GM18868 (cell line): ENCODE measurements at regions not wholly inside any gene's neighbourhood (a gene's known extent, or its start where the extent isn't known, plus 50 kb on each side); places are given as distances from the start of the nearest gene placed in this dataset.
A peak's percentile ranks its signal among the peaks of the same experiment; 100 is the strongest.

Experiments used
- ATAC-seq: cut with Tn5 transposase; IDR thresholded peaks from one replicate; pipeline ENCODE4 v1.9.1; 2021; ENCODE audit warnings: mild to moderate bottlenecking, moderate library complexity; ENCODE audit not compliant: unreplicated experiment

DNA sequence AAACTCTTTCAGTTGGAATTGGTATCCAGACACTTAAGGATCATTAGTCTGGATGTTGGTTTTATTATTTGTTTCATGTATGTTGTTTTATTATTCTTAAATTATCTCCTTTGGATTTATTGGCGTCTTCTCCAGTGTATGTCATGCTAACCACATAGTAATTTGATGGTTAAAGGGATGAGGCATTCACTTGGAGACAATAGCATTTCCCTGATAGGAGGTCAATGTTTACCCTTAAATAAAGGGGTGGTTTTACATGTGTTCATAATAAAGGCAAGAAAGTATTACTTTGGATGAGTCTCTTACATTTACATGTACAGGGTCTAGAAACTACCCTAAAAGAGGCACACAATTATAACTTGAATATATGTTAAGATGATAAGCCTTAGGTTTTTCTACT is 51.2 kb upstream of the RNF144B start:
- no peak for ATAC-seq

DNA sequence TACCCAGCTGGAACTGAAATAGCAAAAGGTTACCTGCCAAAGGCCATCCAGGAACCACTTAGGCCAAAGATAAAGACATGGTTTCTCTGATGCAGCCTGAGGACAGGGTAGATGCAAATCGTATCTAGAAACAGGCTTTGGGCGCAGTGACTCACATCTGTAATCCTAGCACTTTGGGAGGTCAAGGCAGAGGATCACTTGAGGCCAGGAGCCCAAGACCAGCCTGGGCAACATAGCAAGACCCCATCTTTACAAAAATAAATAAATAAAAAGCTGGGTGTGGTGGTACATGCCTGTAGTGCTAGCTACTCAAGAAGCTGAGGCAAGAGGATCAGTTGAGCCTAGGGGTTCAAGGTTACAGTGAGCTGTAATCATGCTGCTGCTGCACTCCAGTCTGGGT is 52.9 kb upstream of the RNF144B start:
- ATAC-seq: no peak

DNA sequence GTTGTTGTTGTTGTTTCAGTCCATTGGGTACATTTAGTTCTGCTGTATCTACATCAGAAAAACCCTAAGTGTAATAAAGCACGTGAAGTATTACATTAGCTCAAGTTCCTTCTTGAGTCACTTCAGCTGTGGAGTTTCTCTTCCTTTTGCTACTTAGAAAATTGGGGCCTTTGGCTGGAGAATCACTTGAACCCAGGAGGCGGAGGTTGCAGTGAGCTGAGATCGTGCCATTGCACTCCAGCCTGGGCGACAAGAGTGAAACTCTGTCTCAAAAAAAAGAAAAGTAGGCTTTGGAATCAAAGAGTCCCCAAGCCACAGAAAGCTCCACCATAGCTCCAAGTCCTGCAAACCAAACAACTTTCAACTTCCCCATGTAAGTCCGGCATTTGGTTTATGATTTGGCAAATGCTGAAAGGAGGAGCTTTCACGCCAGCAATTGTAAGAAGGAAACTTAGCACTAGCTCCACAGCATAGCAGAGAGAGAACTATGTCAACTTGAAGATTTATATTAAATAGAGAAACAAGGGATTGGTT is 56.5 kb upstream of the RNF144B start:
- ATAC-seq: peak; percentile 56

DNA sequence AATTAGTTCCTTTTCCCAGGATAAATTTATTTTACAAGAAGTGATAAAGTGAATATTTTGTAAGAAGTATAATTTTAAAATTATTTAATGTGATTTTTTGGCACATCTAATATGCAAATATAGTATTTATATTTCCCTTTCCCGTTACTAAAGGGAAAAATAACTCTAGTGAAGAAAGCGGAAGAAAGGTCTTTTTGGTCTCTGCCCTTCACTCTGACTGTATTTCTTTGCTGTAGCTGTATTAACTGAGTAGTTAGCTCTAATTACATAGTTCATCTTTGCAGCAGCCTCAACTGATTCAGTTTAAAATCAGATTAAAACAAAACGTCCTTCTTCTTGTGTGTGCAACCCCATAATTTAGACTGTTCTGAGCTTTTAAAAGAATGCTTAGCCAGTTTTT is 57.4 kb upstream of the RNF144B start:
- no peak for ATAC-seq

DNA sequence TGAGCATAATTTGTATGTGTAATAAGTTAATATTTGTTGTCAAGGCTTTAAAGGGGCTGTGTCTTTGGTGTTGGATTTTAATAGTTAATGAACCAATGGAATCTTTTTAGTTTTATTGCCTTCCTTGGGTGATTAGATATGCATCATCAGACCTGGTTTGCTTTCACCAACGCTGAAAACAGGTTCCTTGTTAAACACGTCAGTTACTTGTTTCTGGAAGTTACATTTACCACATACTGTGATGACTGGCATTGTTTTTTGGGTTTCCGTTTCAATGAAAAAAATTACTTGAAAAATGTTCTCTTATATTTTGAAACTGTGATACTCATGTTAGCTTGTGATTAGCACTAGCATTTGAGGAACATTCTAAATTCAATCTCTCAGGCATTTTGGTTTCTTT is 58.6 kb upstream of the RNF144B start:
- peak; percentile 23 for ATAC-seq

DNA sequence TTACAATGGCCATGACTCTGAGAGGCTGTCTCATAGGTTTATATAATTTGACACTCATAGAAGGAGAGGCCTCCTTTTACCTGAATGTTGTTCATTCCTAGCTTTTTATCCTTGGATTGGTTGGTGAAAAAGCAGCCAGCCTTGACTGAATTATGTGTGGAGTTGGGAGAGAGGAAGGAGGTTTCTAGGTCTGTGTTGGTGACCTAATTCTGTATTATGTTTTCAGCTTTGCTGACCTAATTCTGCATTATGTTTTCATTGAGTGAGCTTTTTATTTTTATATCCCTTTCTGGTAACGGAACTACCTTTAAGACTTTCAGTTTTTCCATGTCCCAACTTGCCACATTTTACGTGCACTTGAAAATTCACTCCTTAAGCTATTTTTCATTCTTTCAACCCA is 59.1 kb upstream of the RNF144B start:
- ATAC-seq: no peak

DNA sequence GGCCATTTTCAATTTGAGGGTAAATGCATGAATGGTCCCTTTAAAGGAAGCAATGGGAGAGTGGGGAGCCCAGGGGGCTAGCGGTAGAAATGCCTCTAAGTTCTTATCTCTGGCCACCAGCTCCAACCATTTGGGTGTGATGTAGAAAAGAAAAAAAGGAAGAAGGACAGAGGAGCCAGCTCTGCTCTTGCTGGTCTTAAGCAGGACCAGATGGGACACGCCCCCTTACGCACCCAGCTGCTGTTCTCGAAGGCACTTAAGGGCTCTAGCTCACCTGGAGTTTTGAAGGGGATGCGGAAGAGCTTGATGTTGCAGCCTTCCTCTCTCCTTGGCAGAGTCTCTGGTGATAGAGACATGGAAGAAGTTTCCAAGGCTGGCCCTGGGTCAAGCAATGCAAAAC is 59.5 kb upstream of the RNF144B start:
- ATAC-seq: peak; percentile 47

DNA sequence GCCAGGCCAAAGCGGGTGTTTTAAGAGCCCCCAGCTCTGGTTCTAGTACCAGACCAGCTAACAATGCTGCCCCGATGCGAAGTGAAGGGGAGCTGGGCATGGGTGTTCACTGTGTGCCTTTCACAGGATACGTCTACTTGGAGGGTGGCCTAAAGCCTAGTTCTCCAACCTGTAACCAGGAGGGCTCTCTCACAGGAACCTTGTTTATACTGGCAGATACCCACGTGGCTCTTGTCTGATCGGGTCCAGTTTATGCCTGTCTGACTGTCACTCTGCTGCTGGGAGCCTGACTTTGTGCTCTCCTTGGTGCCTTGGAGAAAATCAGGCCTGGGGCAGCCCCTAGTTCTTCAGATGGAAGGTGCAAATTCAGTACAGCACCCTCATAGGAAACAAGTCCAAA is 60.2 kb upstream of the RNF144B start:
- no peak for ATAC-seq

DNA sequence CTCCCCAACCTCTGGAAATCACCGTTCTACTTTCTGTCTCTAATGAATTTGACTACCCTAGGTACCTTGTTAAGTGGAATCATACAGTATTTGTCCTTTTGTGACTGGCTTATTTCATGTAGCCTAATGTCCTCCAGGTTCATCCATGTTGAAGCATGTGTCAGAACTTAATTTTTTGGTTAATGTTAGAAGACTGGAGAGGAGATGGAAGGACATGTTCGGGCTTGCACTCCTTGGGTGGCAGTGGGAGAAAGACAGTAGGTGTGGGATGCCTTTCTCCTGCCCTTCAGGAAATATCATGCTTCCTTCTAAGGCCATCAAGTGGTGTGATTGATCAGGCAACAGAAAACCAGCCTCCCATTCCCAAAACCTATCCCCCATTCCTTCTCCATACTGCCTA is 61.1 kb upstream of the RNF144B start:
- ATAC-seq: no peak

DNA sequence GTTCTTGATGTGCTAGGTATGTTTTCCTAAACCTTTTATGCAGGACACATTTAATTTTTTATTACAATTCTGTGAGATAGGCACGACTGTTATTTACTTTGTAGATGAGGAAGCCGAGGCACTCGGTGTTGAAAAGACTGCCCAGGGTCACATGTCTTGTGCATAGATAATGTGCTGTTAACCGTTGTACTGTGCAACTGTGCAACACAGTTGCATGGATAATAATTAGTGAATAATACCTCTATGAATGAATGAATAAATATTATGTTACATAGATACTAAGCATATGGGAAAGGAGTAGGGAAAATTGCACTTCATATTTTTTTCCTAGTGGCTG is 60.3 kb upstream of the DEK start:
- no peak for ATAC-seq

DNA sequence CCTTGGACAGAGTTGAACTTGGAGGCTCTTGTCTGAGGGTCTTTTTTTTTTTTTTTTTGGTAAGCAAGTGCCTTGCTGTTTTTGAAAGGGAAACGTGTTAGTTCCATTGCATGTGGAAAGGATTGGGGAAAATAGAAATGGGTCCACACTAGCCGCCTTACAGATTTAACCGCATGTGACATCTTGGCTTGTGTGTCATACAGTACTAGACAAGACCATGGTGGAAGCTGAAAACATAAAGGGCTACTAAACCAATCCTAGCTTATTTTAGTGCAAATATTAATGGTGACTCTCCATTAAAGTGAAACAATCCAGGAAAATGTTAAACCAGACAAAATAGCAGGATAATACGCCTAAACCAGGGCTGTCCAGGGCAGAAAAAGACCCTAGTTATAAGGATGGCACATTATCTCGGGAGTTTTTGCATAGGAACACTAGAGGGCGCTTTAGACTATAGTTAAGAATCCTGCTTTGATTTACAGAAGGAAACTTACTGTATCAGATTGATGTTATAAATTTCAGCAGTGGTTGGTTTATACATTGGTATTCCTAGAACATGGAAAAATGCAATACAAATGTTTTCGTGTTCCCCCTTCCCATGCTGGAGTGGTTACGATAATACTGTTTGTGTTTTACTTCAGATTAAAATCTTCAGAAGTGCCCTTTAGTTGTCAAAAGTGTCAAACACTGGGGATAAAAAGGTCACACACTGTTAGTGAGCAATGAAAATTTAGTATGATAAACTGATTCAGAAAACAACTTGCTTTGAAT is 59.8 kb upstream of the DEK start:
- peak; percentile 49 for ATAC-seq

DNA sequence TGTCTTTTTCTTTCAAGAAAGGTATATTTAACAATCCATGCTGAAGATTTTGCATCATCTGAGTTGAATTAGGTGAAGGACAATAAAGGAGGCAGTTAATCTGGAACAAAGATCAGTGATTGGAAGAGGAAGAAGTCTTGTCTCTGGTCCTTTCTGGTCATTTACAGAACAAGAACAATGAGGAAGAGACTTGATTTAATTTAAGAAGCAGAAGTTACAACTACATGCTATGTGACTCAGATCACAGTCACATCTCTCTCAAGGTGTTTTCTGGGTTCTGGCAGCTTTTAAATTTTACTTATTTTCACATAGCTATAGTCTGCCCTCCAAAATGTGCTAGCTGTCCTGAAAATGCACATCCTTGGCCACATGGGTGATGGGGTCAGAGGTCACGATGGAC is 53.5 kb upstream of the DEK start:
- ATAC-seq: no peak

DNA sequence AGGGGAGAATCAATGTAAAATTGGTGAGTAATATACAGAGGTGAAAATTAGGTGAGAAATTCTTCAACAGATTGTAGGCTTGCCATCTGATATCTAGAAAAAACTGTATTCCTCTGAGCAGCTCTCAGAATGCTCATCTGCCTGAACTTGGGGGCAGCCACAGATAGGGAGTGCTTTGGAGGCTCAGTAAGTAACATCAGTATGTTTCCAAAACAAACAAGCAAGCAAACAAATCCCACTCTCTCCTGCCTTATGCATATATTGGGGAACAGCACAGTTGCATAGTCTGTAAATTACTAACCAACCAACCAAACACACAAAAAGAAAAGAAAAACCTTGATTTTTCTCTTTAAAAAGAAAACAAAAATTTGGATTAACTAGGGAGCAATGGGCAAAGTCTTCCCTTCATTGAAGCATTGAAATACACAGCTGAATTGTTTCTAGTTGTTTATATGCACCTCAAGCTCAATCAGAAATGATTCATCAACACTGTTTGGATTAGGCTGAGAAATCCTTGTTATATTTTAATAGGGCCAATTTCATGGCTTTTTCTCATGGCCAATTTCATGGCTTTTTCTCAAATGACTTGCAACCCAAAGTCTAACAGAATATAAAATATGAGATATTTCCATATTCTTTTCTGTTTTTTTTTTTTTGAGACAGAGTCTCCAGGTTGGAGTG is 50.1 kb upstream of the DEK start:
- no peak for ATAC-seq
